Suprapubic skin (tissue), 4 donors: ENCODE measurements at regions not wholly inside any gene's neighbourhood (a gene's known extent, or its start where the extent isn't known, plus 50 kb on each side); places are given as distances from the start of the nearest gene placed in this dataset.
A peak's percentile ranks its signal among the peaks of the same experiment; 100 is the strongest.

ENCODE experiments used
- DNase-seq, 2 donors: peaks; one replicate each; pipeline ENCODE4 v3.0.0-alpha.2; 2019; ENCODE audit warnings: low spot score in 2 of 2
- H3K27ac ChIP-seq: fragments of 200-600 bp; sonication (generic); one replicate; pipeline ENCODE4 v1.5.1; 2019
- H3K27me3 ChIP-seq: fragments of 200-600 bp; sonication (generic); one replicate; pipeline ENCODE4 v1.5.1; 2019
- H3K36me3 ChIP-seq: fragments of 200-600 bp; sonication (generic); one replicate; pipeline ENCODE4 v1.5.1; 2019
- H3K4me1 ChIP-seq: fragments of 200-600 bp; sonication (generic); one replicate; pipeline ENCODE4 v1.5.1; 2019
- H3K4me3 ChIP-seq: fragments of 200-600 bp; sonication (generic); one replicate; pipeline ENCODE4 v1.5.1; 2019; ENCODE audit warnings: mild to moderate bottlenecking
- H3K9me3 ChIP-seq: fragments of 200-600 bp; sonication (generic); one replicate; pipeline ENCODE4 v1.5.1; 2019
- CTCF ChIP-seq, 2 donors: fragments of 200-600 bp in 1 of 2; fragments of 450-650 bp in 1 of 2; sonication (generic) in 1 of 2; IDR thresholded peaks; one replicate each; pipeline ENCODE4 v1.5.1; 2016 to 2019; ENCODE audit warnings: antibody characterized with exemption in 2 of 2, mild to moderate bottlenecking in 1 of 2, moderate library complexity in 1 of 2
- EP300 ChIP-seq: sonication (generic); formaldehyde crosslinking; IDR thresholded peaks from one replicate; pipeline ENCODE4 v1.6.1; 2017; ENCODE audit warnings: antibody characterized with exemption
- POLR2A ChIP-seq, 2 donors: fragments of 450-650 bp; IDR thresholded peaks; one replicate each; pipeline ENCODE4 v1.6.1; 2017; ENCODE audit warnings: antibody characterized with exemption in 2 of 2, mild to moderate bottlenecking in 2 of 2, moderate library complexity in 2 of 2
- POLR2AphosphoS5 ChIP-seq, 3 donors: sonication (generic); formaldehyde crosslinking; IDR thresholded peaks; one replicate each; pipeline ENCODE4 v1.6.1; 2017; ENCODE audit warnings: antibody characterized with exemption in 3 of 3
- WGBS: methylation state at CpG from one replicate; pipeline ENCODE4 v1.1.5; 2018; 5-methylcytosine and 5-hydroxymethylcytosine counted together

- Histone ChIP-seq H3K4me3 (no peak overlapping the region), H3K36me3 (no peaks in the 10 kb centered on the region), H3K9me3 (no peaks in the 10 kb centered on the region), H3K27ac (no peak overlapping the region), H3K4me1 (no peaks in the 10 kb centered on the region), H3K27me3 (no peaks in the 10 kb centered on the region)
- TF ChIP-seq POLR2AphosphoS5 (IDR thresholded peaks at IDR 0.05), result no peak
- TF ChIP-seq EP300, result no peak
- no peak for TF ChIP-seq CTCF (IDR thresholded peaks at IDR 0.05)
- TF ChIP-seq POLR2A (IDR thresholded peaks at IDR 0.05), result no peak
- DNase-seq, result no peak
- 54% methylated on average over 2 of the region's 2 CpGs for WGBS
Measured at GRCh38 chr21:23858878-23859277, 1748.4 kb downstream of the MRPL39 start.

GRCh38 chr21:23853796-23854379 lies 1753.4 kb downstream of the MRPL39 start:
- no peak for DNase-seq
- H3K4me1 ChIP-seq, result no peaks in the 10 kb centered on the region
- no peaks in the 10 kb centered on the region for H3K27me3 ChIP-seq
- TF ChIP-seq CTCF (IDR thresholded peaks at IDR 0.05), result peak; percentile 35 to 36
- no peak for TF ChIP-seq EP300
- no peak for TF ChIP-seq POLR2A (IDR thresholded peaks at IDR 0.05)
- TF ChIP-seq POLR2AphosphoS5 (IDR thresholded peaks at IDR 0.05), result no peak
- no peak overlapping the region for H3K4me3 ChIP-seq
- H3K27ac ChIP-seq, result no peak overlapping the region
- no peaks in the 10 kb centered on the region for H3K36me3 ChIP-seq
- 22% methylated on average over 1 of the region's 1 CpG for WGBS
- H3K9me3 ChIP-seq, result no peaks in the 10 kb centered on the region

GRCh38 chr21:23837564-23837963 lies 1769.7 kb downstream of the MRPL39 start:
- WGBS, result 71% methylated on average over 3 of the region's 3 CpGs
- H3K9me3 ChIP-seq, result peaks cover 13% of the 10 kb centered on the region
- no peak overlapping the region for H3K4me3 ChIP-seq
- no peak for DNase-seq
- H3K4me1 ChIP-seq, result no peaks in the 10 kb centered on the region
- H3K36me3 ChIP-seq, result no peaks in the 10 kb centered on the region
- TF ChIP-seq POLR2AphosphoS5 (IDR thresholded peaks at IDR 0.05) (no peak), POLR2A (IDR thresholded peaks at IDR 0.05) (no peak), EP300 (no peak), CTCF (IDR thresholded peaks at IDR 0.05) (no peak)
- H3K27ac ChIP-seq, result no peak overlapping the region
- H3K27me3 ChIP-seq, result no peaks in the 10 kb centered on the region

GRCh38 chr21:23822760-23823159 lies 1784.5 kb downstream of the MRPL39 start:
- Histone ChIP-seq H3K4me1 (no peaks in the 10 kb centered on the region), H3K36me3 (no peaks in the 10 kb centered on the region), H3K4me3 (no peak overlapping the region), H3K27ac (no peak overlapping the region), H3K27me3 (no peaks in the 10 kb centered on the region), H3K9me3 (no peaks in the 10 kb centered on the region)
- no peak for TF ChIP-seq CTCF (IDR thresholded peaks at IDR 0.05)
- no peak for TF ChIP-seq POLR2AphosphoS5 (IDR thresholded peaks at IDR 0.05)
- TF ChIP-seq EP300, result no peak
- TF ChIP-seq POLR2A (IDR thresholded peaks at IDR 0.05), result no peak
- DNase-seq, result no peak
- 59% methylated on average over 3 of the region's 3 CpGs for WGBS

- no peak for TF ChIP-seq EP300
- no peak for TF ChIP-seq POLR2AphosphoS5 (IDR thresholded peaks at IDR 0.05)
- TF ChIP-seq CTCF (IDR thresholded peaks at IDR 0.05), result no peak
- TF ChIP-seq POLR2A (IDR thresholded peaks at IDR 0.05), result no peak
- WGBS, result 46% methylated on average over 1 of the region's 1 CpG
- Histone ChIP-seq H3K4me1 (no peaks in the 10 kb centered on the region), H3K27ac (no peak overlapping the region), H3K27me3 (no peaks in the 10 kb centered on the region), H3K9me3 (no peaks in the 10 kb centered on the region), H3K36me3 (no peaks in the 10 kb centered on the region), H3K4me3 (no peak overlapping the region)
- DNase-seq, result no peak
Measured at GRCh38 chr21:23817337-23817736, 1789.9 kb downstream of the MRPL39 start.
